Vagina (tissue), 2 donors: ENCODE measurements at regions not wholly inside any gene's neighbourhood (a gene's known extent, or its start where the extent isn't known, plus 50 kb on each side); places are given as distances from the start of the nearest gene placed in this dataset.

ENCODE experiments used
- CTCF ChIP-seq, 3 experiments: fragments of 450-650 bp in 2 of 3; fragments of 200-600 bp in 1 of 3; sonication (generic) in 1 of 3; IDR thresholded peaks; one replicate each; pipeline ENCODE4 v1.5.1; 2017 to 2019; ENCODE audit warnings: antibody characterized with exemption in 3 of 3, mild to moderate bottlenecking in 2 of 3, moderate library complexity in 2 of 3
- POLR2A ChIP-seq, 2 donors: fragments of 450-650 bp; IDR thresholded peaks; one replicate each; pipeline ENCODE4 v1.6.1; 2017; ENCODE audit warnings: antibody characterized with exemption in 2 of 2, mild to moderate bottlenecking in 2 of 2, moderate library complexity in 2 of 2
- POLR2AphosphoS5 ChIP-seq, 2 donors: sonication (generic); formaldehyde crosslinking; IDR thresholded peaks; one replicate each; pipeline ENCODE4 v1.9.0; 2017; ENCODE audit warnings: antibody characterized with exemption in 2 of 2, mild to moderate bottlenecking in 2 of 2, low read depth in 1 of 2; ENCODE audit not compliant: insufficient read depth in 1 of 2

DNA sequence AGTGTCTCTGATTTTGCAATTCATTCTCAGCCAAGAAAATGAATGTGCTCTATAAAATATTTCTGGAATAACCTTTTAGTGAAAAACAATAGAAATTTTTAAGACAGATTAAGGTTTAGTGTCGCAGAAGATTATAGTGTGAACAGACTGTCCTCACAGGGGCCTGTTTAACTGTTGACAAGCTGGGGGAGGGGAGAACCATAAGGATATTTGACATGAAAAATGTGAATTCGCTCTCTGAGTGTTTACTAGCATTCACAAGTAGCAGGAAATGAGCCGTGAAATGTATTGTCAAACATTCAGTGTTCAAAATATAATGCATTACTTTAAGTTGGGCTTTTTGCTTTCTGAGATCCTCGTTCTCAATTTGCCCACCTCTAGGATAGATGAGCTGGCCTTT is 134.8 kb upstream of the TSHZ2 start:
- no peak for TF ChIP-seq CTCF (IDR thresholded peaks at IDR 0.05)
- TF ChIP-seq POLR2A (IDR thresholded peaks at IDR 0.05): no peak
- no peak for TF ChIP-seq POLR2AphosphoS5 (IDR thresholded peaks at IDR 0.05; ENCODE audit: insufficient read depth in 1 of 2, low read depth in 1 of 2)
